Loucy (cell line): ENCODE measurements at regions not wholly inside any gene's neighbourhood (a gene's known extent, or its start where the extent isn't known, plus 50 kb on each side); places are given as distances from the start of the nearest gene placed in this dataset.

Source experiments
- H2AFZ ChIP-seq: fragments of 200-600 bp; sonication (generic); 2 replicates; pipeline ENCODE4 v1.6.0; 2016; ENCODE audit warnings: antibody characterized with exemption, mild to moderate bottlenecking, low read length, moderate library complexity
- H3F3A ChIP-seq: fragments of 200-600 bp; 2 replicates; pipeline ENCODE4 v1.6.0; 2016; ENCODE audit warnings: antibody characterized with exemption, low read depth, mild to moderate bottlenecking
- H3K27me3 ChIP-seq: fragments of 200-600 bp; sonication (generic); 2 replicates; pipeline ENCODE4 v1.6.1; 2014; ENCODE audit warnings: low read length, mild to moderate bottlenecking; ENCODE audit not compliant: insufficient read depth, poor library complexity, severe bottlenecking
- H3K36me3 ChIP-seq: fragments of 200-600 bp; sonication (generic); 2 replicates; pipeline ENCODE4 v1.6.1; 2016; ENCODE audit warnings: low read length; ENCODE audit not compliant: insufficient read depth
- H3K4me1 ChIP-seq: fragments of 200-600 bp; sonication (generic); 2 replicates; pipeline ENCODE4 v1.5.1; 2014; ENCODE audit warnings: low read length, mild to moderate bottlenecking; ENCODE audit not compliant: insufficient read depth, poor library complexity, severe bottlenecking
- H3K4me2 ChIP-seq: fragments of 200-600 bp; sonication (generic); 2 replicates; pipeline ENCODE4 v1.6.0; 2014; ENCODE audit warnings: antibody characterized with exemption, low read length, low read depth, mild to moderate bottlenecking; ENCODE audit not compliant: poor library complexity, severe bottlenecking
- H3K4me3 ChIP-seq: fragments of 200-600 bp; sonication (generic); 2 replicates; pipeline ENCODE4 v1.5.1; 2014; ENCODE audit warnings: low read length, mild to moderate bottlenecking, mixed read lengths; ENCODE audit not compliant: poor library complexity, severe bottlenecking
- H3K79me2 ChIP-seq: fragments of 200-600 bp; sonication (generic); 2 replicates; pipeline ENCODE4 v1.6.1; 2014; ENCODE audit warnings: low read length; ENCODE audit not compliant: insufficient read depth
- H3K9ac ChIP-seq: fragments of 200-600 bp; sonication (generic); 2 replicates; pipeline ENCODE4 v1.6.0; 2014; ENCODE audit warnings: mild to moderate bottlenecking, low read depth, low read length, moderate library complexity; ENCODE audit not compliant: poor library complexity, severe bottlenecking
- H3K9me2 ChIP-seq: fragments of 200-600 bp; sonication (generic); replicated peaks from 2 replicates; pipeline ENCODE4 v1.6.1; 2016; ENCODE audit warnings: low read depth, low read length, mixed read lengths
- H3K9me3 ChIP-seq: fragments of 200-600 bp; sonication (generic); 2 replicates; pipeline ENCODE4 v1.6.1; 2014; ENCODE audit warnings: mild to moderate bottlenecking, antibody characterized with exemption, low read length, low read depth; ENCODE audit not compliant: insufficient read depth
- H4K20me1 ChIP-seq: fragments of 200-600 bp; sonication (generic); 2 replicates; pipeline ENCODE4 v1.6.0; 2014; ENCODE audit warnings: antibody characterized with exemption, low read length, mild to moderate bottlenecking; ENCODE audit not compliant: insufficient read depth, poor library complexity, severe bottlenecking
- EZH2phosphoT487 ChIP-seq: fragments of 200-600 bp; IDR thresholded peaks from 2 replicates; pipeline ENCODE4 v1.6.1; 2018; ENCODE audit warnings: antibody characterized with exemption, mild to moderate bottlenecking, moderate library complexity, borderline replicate concordance
- TF ChIP-seq, protein P1 (sequence below): fragments of 200-600 bp; sonication (generic); conservative IDR thresholded peaks from 2 replicates; pipeline ENCODE4 v1.5.1; 2014; ENCODE audit warnings: mild to moderate bottlenecking, antibody characterized with exemption, low read length

DNA sequence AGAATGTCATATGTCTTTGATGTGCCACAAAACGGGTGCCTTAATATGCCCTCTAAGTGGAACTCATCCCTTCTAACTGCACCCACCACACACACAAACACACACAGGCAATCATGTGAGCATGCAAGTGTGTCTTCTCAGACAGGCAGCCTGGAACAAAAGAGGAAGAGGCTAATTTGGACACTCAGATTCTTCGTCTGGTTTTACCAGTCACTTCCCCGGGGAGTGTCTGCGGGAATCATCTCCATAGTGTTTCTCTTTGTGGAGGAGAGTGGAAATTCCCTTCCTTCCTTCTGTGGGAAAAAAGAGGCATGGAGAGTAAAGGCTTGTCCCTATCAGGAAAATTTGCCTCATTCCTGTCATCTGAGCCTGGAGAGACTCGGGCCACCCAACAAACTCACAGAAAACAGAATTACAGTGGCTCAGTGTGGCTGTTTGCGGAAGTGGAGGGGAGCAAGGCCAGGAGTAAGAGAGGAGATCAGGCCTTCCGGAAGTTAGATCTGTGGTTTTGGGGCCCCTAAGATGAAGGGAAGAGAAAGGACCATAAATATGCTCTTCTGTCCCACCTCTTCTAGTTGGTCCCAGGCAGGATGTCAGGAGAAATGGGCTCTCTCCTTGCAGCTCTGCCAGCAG, 212.6 kb upstream of the SEMA6D start:
- H3K4me3 ChIP-seq, result no peak overlapping the region
- no peaks in the 10 kb centered on the region for H3K36me3 ChIP-seq
- no peaks in the 10 kb centered on the region for H3F3A ChIP-seq
- no peaks in the 10 kb centered on the region for H3K9me3 ChIP-seq
- H4K20me1 ChIP-seq, result no peaks in the 10 kb centered on the region
- no peaks in the 10 kb centered on the region for H3K9me2 ChIP-seq
- no peak for TF ChIP-seq EZH2phosphoT487
- TF ChIP-seq, protein P1, sequence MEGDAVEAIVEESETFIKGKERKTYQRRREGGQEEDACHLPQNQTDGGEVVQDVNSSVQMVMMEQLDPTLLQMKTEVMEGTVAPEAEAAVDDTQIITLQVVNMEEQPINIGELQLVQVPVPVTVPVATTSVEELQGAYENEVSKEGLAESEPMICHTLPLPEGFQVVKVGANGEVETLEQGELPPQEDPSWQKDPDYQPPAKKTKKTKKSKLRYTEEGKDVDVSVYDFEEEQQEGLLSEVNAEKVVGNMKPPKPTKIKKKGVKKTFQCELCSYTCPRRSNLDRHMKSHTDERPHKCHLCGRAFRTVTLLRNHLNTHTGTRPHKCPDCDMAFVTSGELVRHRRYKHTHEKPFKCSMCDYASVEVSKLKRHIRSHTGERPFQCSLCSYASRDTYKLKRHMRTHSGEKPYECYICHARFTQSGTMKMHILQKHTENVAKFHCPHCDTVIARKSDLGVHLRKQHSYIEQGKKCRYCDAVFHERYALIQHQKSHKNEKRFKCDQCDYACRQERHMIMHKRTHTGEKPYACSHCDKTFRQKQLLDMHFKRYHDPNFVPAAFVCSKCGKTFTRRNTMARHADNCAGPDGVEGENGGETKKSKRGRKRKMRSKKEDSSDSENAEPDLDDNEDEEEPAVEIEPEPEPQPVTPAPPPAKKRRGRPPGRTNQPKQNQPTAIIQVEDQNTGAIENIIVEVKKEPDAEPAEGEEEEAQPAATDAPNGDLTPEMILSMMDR, result no peak
- no peaks in the 10 kb centered on the region for H3K4me1 ChIP-seq
- no peak overlapping the region for H2AFZ ChIP-seq
- H3K9ac ChIP-seq, result no peak overlapping the region
- H3K27me3 ChIP-seq, result no peaks in the 10 kb centered on the region
- H3K4me2 ChIP-seq, result no peak overlapping the region
- H3K79me2 ChIP-seq, result no peaks in the 10 kb centered on the region

DNA sequence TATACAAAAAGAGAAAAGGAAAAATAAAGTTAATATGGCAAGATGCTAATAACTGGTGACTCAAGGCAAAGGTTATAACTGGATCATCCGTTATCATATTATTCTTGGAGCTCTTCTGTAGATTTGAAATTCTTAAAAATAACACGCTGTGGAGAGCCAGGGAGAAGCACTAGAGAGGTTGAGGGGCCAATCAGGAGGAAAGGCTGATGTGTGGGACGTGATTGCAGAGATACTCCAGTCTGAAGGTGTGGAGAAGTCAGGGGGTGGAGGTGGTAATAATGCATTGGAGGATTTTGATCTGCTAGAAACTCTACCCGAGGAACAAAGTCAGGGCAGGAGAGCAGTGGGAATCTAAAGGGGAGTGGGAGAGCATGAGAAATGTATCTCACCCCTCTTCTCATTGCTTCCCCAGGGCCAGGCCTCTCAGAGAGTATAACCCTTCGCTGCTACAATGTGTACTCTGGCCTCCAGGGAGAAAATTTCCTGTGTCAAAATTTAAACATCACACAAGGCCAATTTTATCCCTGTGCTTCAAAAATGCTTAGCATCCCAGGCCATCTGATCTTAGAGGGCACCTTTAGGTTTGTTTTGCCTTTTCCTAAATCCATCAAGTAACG, 211.5 kb upstream of the SEMA6D start:
- H3K4me2 ChIP-seq, result no peak overlapping the region

DNA sequence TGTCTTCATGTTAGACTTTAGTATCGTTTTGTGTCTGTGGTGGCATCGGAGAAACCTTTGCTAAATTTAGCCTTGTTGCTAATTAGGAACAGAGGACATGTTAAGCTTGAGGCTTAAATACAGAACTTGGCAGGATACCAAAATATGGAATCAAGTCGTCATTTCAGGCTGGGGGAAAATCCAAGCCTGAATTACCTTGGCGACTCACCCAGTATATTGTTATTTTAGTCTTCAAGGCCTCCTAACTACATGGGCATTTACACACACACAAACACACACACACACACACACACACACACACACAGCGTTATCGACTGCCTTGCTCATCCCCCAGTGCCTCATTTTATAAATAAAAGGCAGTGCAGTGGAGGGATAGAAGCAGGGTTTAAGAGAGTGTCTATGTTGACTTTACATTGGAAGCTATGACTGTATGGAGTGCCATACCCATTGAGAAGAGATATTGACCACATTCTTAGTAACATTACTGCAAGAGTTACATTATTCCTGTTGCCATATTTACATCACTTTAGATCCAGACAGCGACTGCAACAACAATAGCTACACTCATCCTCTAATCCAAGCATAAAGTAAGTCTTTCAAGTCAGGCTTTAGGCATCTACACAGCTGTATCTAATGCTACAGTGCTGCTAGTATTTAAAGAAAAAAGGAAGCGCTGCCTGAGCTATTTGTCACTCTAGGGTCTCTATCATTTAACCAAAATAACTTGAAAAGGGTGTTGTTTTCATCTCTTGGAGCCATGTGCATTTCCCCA, 210.8 kb upstream of the SEMA6D start:
- no peaks in the 10 kb centered on the region for H3K36me3 ChIP-seq
- no peak overlapping the region for H2AFZ ChIP-seq
- H3K4me1 ChIP-seq, result no peaks in the 10 kb centered on the region
- no peaks in the 10 kb centered on the region for H3K9me2 ChIP-seq
- no peaks in the 10 kb centered on the region for H4K20me1 ChIP-seq
- H3K27me3 ChIP-seq, result no peaks in the 10 kb centered on the region
- H3K4me2 ChIP-seq, result no peak overlapping the region
- TF ChIP-seq, protein P1, result no peak
- no peak for TF ChIP-seq EZH2phosphoT487
- H3K9ac ChIP-seq, result no peak overlapping the region
- H3K4me3 ChIP-seq, result no peak overlapping the region
- no peaks in the 10 kb centered on the region for H3K9me3 ChIP-seq
- no peaks in the 10 kb centered on the region for H3K79me2 ChIP-seq
- H3F3A ChIP-seq, result no peaks in the 10 kb centered on the region

More for the DNA sequence above, 211.5 kb upstream of the SEMA6D start:
- no peaks in the 10 kb centered on the region for H3K9me3 ChIP-seq
- H3K4me1 ChIP-seq, result no peaks in the 10 kb centered on the region
- H3K79me2 ChIP-seq, result no peaks in the 10 kb centered on the region
- TF ChIP-seq, protein P1, result no peak
- no peak for TF ChIP-seq EZH2phosphoT487
- H3K9ac ChIP-seq, result no peak overlapping the region
- H3K9me2 ChIP-seq, result no peaks in the 10 kb centered on the region
- no peaks in the 10 kb centered on the region for H3K27me3 ChIP-seq
- H2AFZ ChIP-seq, result no peak overlapping the region
- H3K4me3 ChIP-seq, result no peak overlapping the region
- H3F3A ChIP-seq, result no peaks in the 10 kb centered on the region
- no peaks in the 10 kb centered on the region for H3K36me3 ChIP-seq
- H4K20me1 ChIP-seq, result no peaks in the 10 kb centered on the region
